ENCODE measurements at regions not wholly inside any gene's neighbourhood (a gene's known extent, or its start where the extent isn't known, plus 50 kb on each side); places are given as distances from the start of the nearest gene placed in this dataset.

DNA sequence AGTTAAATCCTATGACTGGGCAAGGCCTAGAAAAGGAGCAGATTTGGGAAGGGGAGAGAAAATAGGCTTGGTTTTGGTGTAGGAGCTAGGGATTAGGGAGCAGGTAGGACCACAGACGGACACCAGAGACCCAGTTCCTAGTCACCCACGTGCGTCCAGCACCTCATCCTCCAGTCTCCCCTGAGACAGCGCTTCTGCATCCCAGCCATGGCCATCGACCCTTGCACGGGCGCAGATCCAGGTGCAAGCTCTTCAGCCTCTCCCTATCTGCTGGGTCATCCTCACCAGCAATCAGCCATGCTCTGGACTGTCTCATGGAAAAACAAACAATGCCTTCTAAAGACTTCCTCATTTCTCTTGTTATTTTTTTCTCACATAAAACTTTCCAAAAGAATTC, 246.8 kb upstream of the RAB6C start:
- Histone ChIP-seq H3K36me3 (no peaks in the 10 kb centered on the region), H3K4me3 (no peak overlapping the region), H3K27ac (no peak overlapping the region), H3K4me1 (no peaks in the 10 kb centered on the region), H3K9me3 (no peaks in the 10 kb centered on the region), H3K27me3 (no peaks in the 10 kb centered on the region)
- 56 to 71% methylated on average over 7 of the region's 7 CpGs for WGBS, 2 donors
- no peak for DNase-seq (ENCODE audit: low spot score in 2 of 2)
- no peak for TF ChIP-seq POLR2A (IDR thresholded peaks at IDR 0.05)
- no peak for TF ChIP-seq EP300 (IDR thresholded peaks at IDR 0.05)
- TF ChIP-seq CTCF (IDR thresholded peaks at IDR 0.05), result no peak

GRCh38 chr2:129733041-129733440, 246.4 kb upstream of the RAB6C start:
- Histone ChIP-seq H3K36me3 (no peaks in the 10 kb centered on the region), H3K4me1 (no peaks in the 10 kb centered on the region), H3K4me3 (no peak overlapping the region), H3K9me3 (no peaks in the 10 kb centered on the region), H3K27ac (no peak overlapping the region), H3K27me3 (no peaks in the 10 kb centered on the region)
- WGBS, 2 donors, result 71 to 76% methylated on average over 3 of the region's 3 CpGs
- no peak for DNase-seq (ENCODE audit: low spot score in 2 of 2)
- no peak for TF ChIP-seq EP300 (IDR thresholded peaks at IDR 0.05)
- no peak for TF ChIP-seq CTCF (IDR thresholded peaks at IDR 0.05)
- TF ChIP-seq POLR2A (IDR thresholded peaks at IDR 0.05), result no peak

- Histone ChIP-seq H3K4me3 (no peak overlapping the region), H3K36me3 (no peaks in the 10 kb centered on the region), H3K4me1 (no peaks in the 10 kb centered on the region), H3K27ac (no peak overlapping the region), H3K27me3 (no peaks in the 10 kb centered on the region), H3K9me3 (no peaks in the 10 kb centered on the region)
- no peak for DNase-seq (ENCODE audit: low spot score in 2 of 2)
- no peak for TF ChIP-seq POLR2A (IDR thresholded peaks at IDR 0.05)
- no peak for TF ChIP-seq EP300 (IDR thresholded peaks at IDR 0.05)
- no peak for TF ChIP-seq CTCF (IDR thresholded peaks at IDR 0.05)
- 50 to 59% methylated on average over 2 of the region's 2 CpGs for WGBS, 2 donors
Observed at GRCh38 chr2:129733579-129733978, 245.9 kb upstream of the RAB6C start.

DNA sequence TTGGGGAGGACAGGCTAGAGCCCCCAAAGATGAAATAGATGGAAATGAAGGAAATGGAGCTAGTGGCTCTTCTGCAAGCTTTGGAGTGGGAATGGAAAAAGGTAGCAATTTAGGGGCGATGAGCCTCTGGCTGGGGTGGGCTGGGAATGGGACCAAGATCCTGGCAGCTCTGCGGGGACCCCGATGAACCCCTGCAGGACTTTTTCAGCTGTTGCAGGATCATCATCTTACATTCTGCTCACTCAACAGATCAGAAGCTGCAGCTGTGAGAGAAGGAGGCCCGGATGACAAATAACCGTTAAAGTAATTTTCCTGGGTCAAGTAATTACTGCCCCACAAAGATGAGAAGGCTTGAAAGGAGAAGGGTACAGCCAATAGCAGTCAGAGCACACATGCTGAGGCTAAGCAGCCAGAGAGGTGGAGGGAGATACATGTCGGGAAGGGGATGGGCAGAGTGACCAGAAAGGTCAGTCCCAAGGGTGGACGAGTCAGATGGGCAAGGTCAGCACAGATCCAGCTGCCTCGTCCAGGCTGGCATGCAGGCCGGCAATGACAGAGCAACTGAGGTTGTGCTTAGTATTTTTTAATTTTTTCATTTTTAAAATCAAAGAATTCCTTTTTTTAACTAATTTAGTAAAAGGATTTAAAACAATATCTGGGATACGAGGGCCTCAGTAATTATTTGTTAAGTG, 245.0 kb upstream of the RAB6C start:
- no peak for DNase-seq (ENCODE audit: low spot score in 2 of 2)
- Histone ChIP-seq H3K9me3 (no peaks in the 10 kb centered on the region), H3K4me3 (no peak overlapping the region), H3K27ac (no peak overlapping the region), H3K36me3 (no peaks in the 10 kb centered on the region), H3K4me1 (no peaks in the 10 kb centered on the region), H3K27me3 (no peaks in the 10 kb centered on the region)
- TF ChIP-seq EP300 (IDR thresholded peaks at IDR 0.05) (no peak), CTCF (IDR thresholded peaks at IDR 0.05) (no peak), POLR2A (IDR thresholded peaks at IDR 0.05) (no peak)
- 77 to 79% methylated on average over 10 of the region's 10 CpGs for WGBS, 2 donors

GRCh38 chr2:129735576-129735975, 243.9 kb upstream of the RAB6C start:
- Histone ChIP-seq H3K27me3 (no peaks in the 10 kb centered on the region), H3K4me3 (no peak overlapping the region), H3K4me1 (no peaks in the 10 kb centered on the region), H3K27ac (no peak overlapping the region), H3K36me3 (no peaks in the 10 kb centered on the region), H3K9me3 (no peaks in the 10 kb centered on the region)
- no peak for DNase-seq (ENCODE audit: low spot score in 2 of 2)
- 94 to 95% methylated on average over 5 of the region's 6 CpGs for WGBS, 2 donors
- TF ChIP-seq POLR2A (IDR thresholded peaks at IDR 0.05) (no peak), CTCF (IDR thresholded peaks at IDR 0.05) (no peak), EP300 (IDR thresholded peaks at IDR 0.05) (no peak)
